ENCODE measurements at regions not wholly inside any gene's neighbourhood (a gene's known extent, or its start where the extent isn't known, plus 50 kb on each side); places are given as distances from the start of the nearest gene placed in this dataset.

- TF ChIP-seq YY1 (IDR thresholded peaks at IDR 0.05; ENCODE audit: insufficient read depth, insufficient read length) (no peak), ZNF274 (IDR thresholded peaks at IDR 0.05; ENCODE audit: low read depth, low read length) (no peak), SUZ12 (IDR thresholded peaks at IDR 0.05; ENCODE audit: extremely low read depth, insufficient read depth, insufficient read length) (no peak)
Measured at GRCh38 chr3:145272684-145273083, 888.3 kb downstream of the PLOD2 start.

Measured in NT2/D1 (cell line).